IMR-90 (cell line): ENCODE measurements at regions not wholly inside any gene's neighbourhood (a gene's known extent, or its start where the extent isn't known, plus 50 kb on each side); places are given as distances from the start of the nearest gene placed in this dataset.
A peak's percentile ranks its signal among the peaks of the same experiment; 100 is the strongest.

ENCODE experiments used
- ATAC-seq: fragments of 200-7000 bp; cut with Tn5 transposase; 2 replicates; pipeline ENCODE4 v1.9.1; 2020; ENCODE audit warnings: low read depth, mild to moderate bottlenecking, moderate library complexity
- BruUV-seq: library from RNA; stranded (reverse); fragments of 400-500 nt; replicated peaks from 2 replicates; lab custom pipeline; 2021; lab: Mats Ljungman, UMichigan
- CTCF ChIA-PET: fragments of 300-600 bp; formaldehyde crosslinking; extraction: SDS; loops from one replicate; lab custom pipeline; 2021; ENCODE audit warnings: antibody characterized with exemption; lab: Yijun Ruan, JAX
- POLR2A ChIA-PET: fragments of 300-600 bp; sonication (Branson Sonifier 250); formaldehyde crosslinking; loops from one replicate; lab custom pipeline; 2022; ENCODE audit warnings: antibody characterized with exemption; ENCODE audit not compliant: unreplicated experiment; lab: Charles Lee
- DNase-seq: peaks from one replicate; pipeline ENCODE4 v3.0.0; 2013
- H2AFZ ChIP-seq: replicated peaks from 2 replicates; pipeline ENCODE3; 2013; ENCODE audit warnings: low read length, mild to moderate bottlenecking; ENCODE audit not compliant: poor library complexity
- H2AK5ac ChIP-seq: 2 replicates; pipeline ENCODE4 v1.6.1; 2013; ENCODE audit warnings: low read depth, low read length, inconsistent platforms
- H2AK9ac ChIP-seq: replicated peaks from 2 replicates; pipeline ENCODE3; 2013; ENCODE audit warnings: mild to moderate bottlenecking, low read depth, low read length, moderate library complexity; ENCODE audit not compliant: poor library complexity
- H2BK120ac ChIP-seq: 2 replicates; pipeline ENCODE4 v1.6.1; 2013; ENCODE audit warnings: low read depth, low read length, inconsistent platforms
- H2BK15ac ChIP-seq: 3 replicates; pipeline ENCODE4 v1.6.1; 2013; ENCODE audit warnings: low read depth, low read length, inconsistent platforms
- H2BK20ac ChIP-seq: 2 replicates; pipeline ENCODE4 v1.6.1; 2013; ENCODE audit warnings: low read depth, mild to moderate bottlenecking, inconsistent platforms, low read length, moderate library complexity
- H2BK5ac ChIP-seq: 2 replicates; pipeline ENCODE4 v1.6.1; 2013; ENCODE audit warnings: mild to moderate bottlenecking, low read depth, low read length, inconsistent platforms; ENCODE audit not compliant: poor library complexity, severe bottlenecking
- H3K14ac ChIP-seq: replicated peaks from 2 replicates; pipeline ENCODE4 v1.6.1; 2013; ENCODE audit warnings: low read depth, low read length, inconsistent platforms
- H3K18ac ChIP-seq: 2 replicates; pipeline ENCODE4 v1.6.1; 2013; ENCODE audit warnings: low read depth, low read length, control low read depth
- H3K23ac ChIP-seq: 2 replicates; pipeline ENCODE4 v1.6.1; 2013; ENCODE audit warnings: low read depth, low read length, inconsistent platforms
- H3K27ac ChIP-seq: 2 replicates; pipeline ENCODE4 v1.5.1; 2013; ENCODE audit warnings: mild to moderate bottlenecking, control low read depth, low read length; ENCODE audit not compliant: insufficient read depth
- H3K27me3 ChIP-seq: 2 replicates; pipeline ENCODE4 v1.6.1; 2013; ENCODE audit warnings: low read length; ENCODE audit not compliant: control insufficient read depth, insufficient read depth
- H3K36me3 ChIP-seq: 2 replicates; pipeline ENCODE4 v1.6.1; 2013; ENCODE audit warnings: low read length, mixed read lengths; ENCODE audit not compliant: control insufficient read depth, insufficient read depth
- H3K4ac ChIP-seq: 2 replicates; pipeline ENCODE4 v1.6.1; 2013; ENCODE audit warnings: low read depth, low read length, inconsistent platforms
- H3K4me1 ChIP-seq: 2 replicates; pipeline ENCODE4 v1.6.1; 2013; ENCODE audit warnings: low read length, mixed read lengths; ENCODE audit not compliant: control insufficient read depth, insufficient read depth
- H3K4me2 ChIP-seq: 2 replicates; pipeline ENCODE4 v1.6.1; 2013; ENCODE audit warnings: low read depth, mild to moderate bottlenecking, control low read depth, low read length, moderate library complexity
- H3K4me3 ChIP-seq: 2 replicates; pipeline ENCODE4 v1.5.1; 2013; ENCODE audit warnings: low read depth, mild to moderate bottlenecking, control low read depth, low read length, moderate library complexity; ENCODE audit not compliant: insufficient read depth
- H3K56ac ChIP-seq: 2 replicates; pipeline ENCODE4 v1.6.1; 2013; ENCODE audit warnings: low read length, inconsistent platforms; ENCODE audit not compliant: insufficient read depth; ENCODE audit errors: extremely low read depth
- H3K79me1 ChIP-seq, 2 experiments: 2 replicates each; pipeline ENCODE4 v1.6.1; 2013; ENCODE audit warnings: low read length in 2 of 2, inconsistent platforms in 1 of 2, low read depth in 1 of 2
- H3K9ac ChIP-seq: 2 replicates; pipeline ENCODE4 v1.6.1; 2013; ENCODE audit warnings: low read depth, low read length, control low read depth
- H3K9me1 ChIP-seq: 2 replicates; pipeline ENCODE4 v1.6.1; 2013; ENCODE audit warnings: low read length, inconsistent platforms; ENCODE audit not compliant: insufficient read depth
- H3K9me3 ChIP-seq: 2 replicates; pipeline ENCODE4 v1.6.1; 2013; ENCODE audit warnings: low read length; ENCODE audit not compliant: control insufficient read depth, insufficient read depth
- H4K20me1 ChIP-seq: 2 replicates; pipeline ENCODE4 v1.6.1; 2013; ENCODE audit warnings: low read length, inconsistent platforms; ENCODE audit not compliant: insufficient read depth
- H4K5ac ChIP-seq: 2 replicates; pipeline ENCODE4 v1.6.1; 2013; ENCODE audit warnings: mild to moderate bottlenecking, low read depth, low read length, control low read depth
- H4K8ac ChIP-seq, 2 experiments: 2 replicates each; pipeline ENCODE4 v1.6.1; 2013; ENCODE audit warnings: low read depth in 2 of 2, low read length in 2 of 2, control low read depth in 1 of 2, inconsistent platforms in 1 of 2
- H4K91ac ChIP-seq: 2 replicates; pipeline ENCODE4 v1.6.1; 2013; ENCODE audit warnings: low read depth, low read length, inconsistent platforms; ENCODE audit not compliant: insufficient read depth
- SMC3 ChIP-seq: fragments of 150-350 bp; IDR thresholded peaks from 2 replicates; pipeline ENCODE4 v1.6.1; 2016; ENCODE audit warnings: low read depth, mild to moderate bottlenecking, antibody characterized with exemption, low read length, moderate library complexity
- WGBS, 2 experiments: methylation state at CpG; one replicate each; pipeline versions ENCODE4 v1.1.5 to v1.1.7; 2013; ENCODE audit warnings: missing lambda C conversion rate in 2 of 2; ENCODE audit not compliant: insufficient read length in 1 of 2; ENCODE audit errors: extremely low coverage in 2 of 2; 5-methylcytosine and 5-hydroxymethylcytosine counted together
- dilution Hi-C: fragments of 300-500 bp; cut with HindIII; formaldehyde crosslinking; loops from one replicate; pipeline ENCODE4 v1.14.3; 2018; ENCODE audit warnings: low sequenced_read_pairs; ENCODE audit not compliant: unreplicated experiment
- in situ Hi-C: fragments of 300-500 bp; cut with MboI; formaldehyde crosslinking; loops from 3 replicates; pipeline ENCODE4 v1.14.3; 2019; ENCODE audit warnings: low sequenced_read_pairs, inconsistent platforms, mixed read lengths
- intact Hi-C: fragments of 100-400 bp; cut with micrococcal nuclease; formaldehyde crosslinking; loops from 2 replicates; pipeline ENCODE4 v1.10.0; 2022

- Histone ChIP-seq H3K9me3 (no peaks in the 10 kb centered on the region), H3K4me1 (peaks cover 15% of the 10 kb centered on the region), H3K4me3 (no peak overlapping the region), H3K9ac (no peak overlapping the region), H3K27ac (no peak overlapping the region), H2BK120ac (peak overlapping the region; percentile 91), H2AFZ (no peak overlapping the region), H2AK5ac (peak overlapping the region; percentile 94), H4K20me1 (no peaks in the 10 kb centered on the region), H3K56ac (no peak overlapping the region), H3K79me1 (0 out of 4 replicates have a peak, but pooled peaks cover 0 to 7% of the 10 kb centered on the region in 2 experiments), H3K4ac (peak overlapping the region; percentile 78), H2BK5ac (peak overlapping the region; percentile 93), H3K27me3 (no peaks in the 10 kb centered on the region), H3K18ac (peak overlapping the region; percentile 39), H3K36me3 (no peaks in the 10 kb centered on the region), H4K8ac (peak overlapping the region; percentile 24 to 52; a peak in 1 of 4 replicates), H3K4me2 (no peak overlapping the region), H4K5ac (peak overlapping the region; percentile 38; the same call in 1 of the 2 replicates), H3K9me1 (peaks cover 9% of the 10 kb centered on the region), H3K23ac (no peak overlapping the region), H2BK15ac (peak overlapping the region; percentile 79), H2BK20ac (peak overlapping the region; percentile 93), H2AK9ac (peak overlapping the region; percentile 52), H3K14ac (no peak overlapping the region), H4K91ac (peak overlapping the region; percentile 72)
- BruUV-seq = no TSS peak
- DNase-seq (no peak), ATAC-seq (no peak)
- CTCF ChIA-PET = no interaction called here
- WGBS, 2 experiments = 83% methylated on average over 2 of the region's 7 CpGs; no CpG with 5 or more reads in 1 of the 2 experiments
- intact Hi-C loops = loop anchor here (5.0 kb wide), 1 partner anchor 92 kb away; no protein-coding TSS in a partner anchor
- POLR2A ChIA-PET = no interaction called here
- dilution Hi-C loops = no loop called here
- TF ChIP-seq SMC3 = no peak
- in situ Hi-C loops = no loop called here
These were observed 121.5 kb upstream of the CPM start for GRCh38 chr12:69054343-69055056.
